H1 (cell line): ENCODE measurements at regions not wholly inside any gene's neighbourhood (a gene's known extent, or its start where the extent isn't known, plus 50 kb on each side); places are given as distances from the start of the nearest gene placed in this dataset.

Source experiments
- CTCF ChIA-PET: fragments of 300-600 bp; sonication (Branson Sonifier 250); formaldehyde crosslinking; loops from one replicate; lab custom pipeline; 2021; ENCODE audit not compliant: partially characterized antibody; lab: Charles Lee
- POLR2A ChIA-PET: fragments of 300-600 bp; sonication (Branson Sonifier 250); formaldehyde crosslinking; loops from one replicate; lab custom pipeline; 2021; ENCODE audit warnings: inconsistent platforms; ENCODE audit not compliant: partially characterized antibody; lab: Charles Lee
- DNase-seq, 2 experiments: peaks; one replicate each; pipeline versions ENCODE4 v3.0.0 to v3.0.0-alpha.2; 2010 to 2022; ENCODE audit warnings: low spot score in 2 of 2, low read depth in 1 of 2, mixed read lengths in 1 of 2
- FAIRE-seq: peaks from 2 replicates; lab custom pipeline; 2011; peaks lifted over from hg19 to GRCh38; lab: Jason Lieb, UNC
- H2AFZ ChIP-seq: 2 replicates; pipeline ENCODE4 v1.8.1; 2012; ENCODE audit warnings: low read length, inconsistent platforms
- H2AK5ac ChIP-seq: 2 replicates; pipeline ENCODE4 v1.6.1; 2013; ENCODE audit warnings: low read depth, low read length
- H2BK120ac ChIP-seq: replicated peaks from 2 replicates; pipeline ENCODE3; 2013; ENCODE audit warnings: low read depth, low read length, inconsistent platforms
- H2BK12ac ChIP-seq: 2 replicates; pipeline ENCODE4 v1.6.1; 2013; ENCODE audit warnings: low read depth, low read length
- H2BK15ac ChIP-seq: 2 replicates; pipeline ENCODE4 v1.6.1; 2013; ENCODE audit warnings: low read length
- H2BK20ac ChIP-seq: 2 replicates; pipeline ENCODE4 v1.6.1; 2013; ENCODE audit warnings: low read length
- H2BK5ac ChIP-seq: 2 replicates; pipeline ENCODE4 v1.6.1; 2013; ENCODE audit warnings: low read depth, low read length
- H3K14ac ChIP-seq: 2 replicates; pipeline ENCODE4 v1.6.1; 2013; ENCODE audit warnings: inconsistent platforms; ENCODE audit not compliant: insufficient read length
- H3K18ac ChIP-seq: 2 replicates; pipeline ENCODE4 v1.6.1; 2013; ENCODE audit warnings: low read length; ENCODE audit errors: extremely low read depth
- H3K23ac ChIP-seq: 2 replicates; pipeline ENCODE4 v1.6.1; 2013; ENCODE audit warnings: inconsistent platforms; ENCODE audit not compliant: insufficient read length
- H3K23me2 ChIP-seq: 2 replicates; pipeline ENCODE4 v1.6.1; 2013; ENCODE audit warnings: low read depth, low read length
- H3K27ac ChIP-seq: 2 replicates; pipeline ENCODE4 v1.6.1; 2011; ENCODE audit warnings: low read depth, low read length, inconsistent platforms
- H3K27me3 ChIP-seq, 4 experiments: replicated peaks in 1 of 4; 1 replicate in 1 of 4; 2 replicates in 3 of 4; pipeline versions ENCODE4 v1.6.1 to v1.8.1; 2011 to 2013; ENCODE audit warnings: low read length in 3 of 4, mild to moderate bottlenecking in 3 of 4, inconsistent platforms in 2 of 4, mixed read lengths in 2 of 4, moderate library complexity in 1 of 4; ENCODE audit not compliant: control insufficient read depth in 3 of 4, insufficient read depth in 3 of 4; ENCODE audit errors: extremely low read depth in 1 of 4
- H3K36me3 ChIP-seq, 4 experiments: 2 replicates each; pipeline versions ENCODE4 v1.6.1 to v1.8.1; 2011 to 2013; ENCODE audit warnings: mild to moderate bottlenecking in 4 of 4, low read length in 3 of 4, moderate library complexity in 2 of 4, control low read depth in 1 of 4, inconsistent platforms in 1 of 4; ENCODE audit not compliant: insufficient read depth in 4 of 4, control insufficient read depth in 2 of 4
- H3K4ac ChIP-seq: replicated peaks from 2 replicates; pipeline ENCODE3; 2013; ENCODE audit warnings: low read length, low read depth, mixed read lengths, inconsistent platforms; ENCODE audit not compliant: insufficient read length
- H3K4me1 ChIP-seq, 4 experiments: replicated peaks in 1 of 4; 1 replicate in 1 of 4; 2 replicates in 3 of 4; pipeline versions ENCODE4 v1.6.1 to v1.8.1; 2011 to 2013; ENCODE audit warnings: low read length in 3 of 4, inconsistent platforms in 2 of 4, mixed read lengths in 1 of 4; ENCODE audit not compliant: insufficient read depth in 4 of 4, control insufficient read depth in 3 of 4
- H3K4me2 ChIP-seq, 2 experiments: 2 replicates each; pipeline versions ENCODE4 v1.6.1 to v1.8.1; 2011 to 2013; ENCODE audit warnings: low read depth in 2 of 2, low read length in 2 of 2, control low read depth in 1 of 2, inconsistent platforms in 1 of 2, mild to moderate bottlenecking in 1 of 2; ENCODE audit not compliant: insufficient read depth in 1 of 2
- H3K4me3 ChIP-seq, 4 experiments: fragments of 200-600, 300-600 bp in 1 of 4; sonication (generic), shearing (Covaris generic), sonication (Bioruptor Twin) in 1 of 4; 2 replicates each; pipeline versions ENCODE4 v1.5.1 to v1.8.1; 2011 to 2016; ENCODE audit warnings: low read length in 4 of 4, low read depth in 3 of 4, control low read depth in 2 of 4, inconsistent platforms in 2 of 4, mild to moderate bottlenecking in 2 of 4, mixed read lengths in 1 of 4, moderate library complexity in 1 of 4; ENCODE audit not compliant: insufficient read depth in 2 of 4; ENCODE audit errors: extremely low read depth in 1 of 4
- H3K56ac ChIP-seq: replicated peaks from 2 replicates; pipeline ENCODE3; 2013; ENCODE audit warnings: low read depth, mild to moderate bottlenecking, mixed read lengths, low read length, inconsistent platforms; ENCODE audit not compliant: insufficient read length
- H3K79me1 ChIP-seq: 2 replicates; pipeline ENCODE4 v1.6.1; 2013; ENCODE audit warnings: low read depth, low read length, control low read depth
- H3K79me2 ChIP-seq, 2 experiments: 2 replicates each; pipeline versions ENCODE4 v1.6.1 to v1.8.1; 2012 to 2013; ENCODE audit warnings: low read length in 2 of 2, mild to moderate bottlenecking in 2 of 2, inconsistent platforms in 1 of 2; ENCODE audit not compliant: insufficient read depth in 2 of 2, control insufficient read depth in 1 of 2
- H3K9ac ChIP-seq, 4 experiments: replicated peaks in 1 of 4; 1 replicate in 1 of 4; 2 replicates in 3 of 4; pipeline versions ENCODE4 v1.6.1 to v1.8.1; 2011 to 2013; ENCODE audit warnings: low read depth in 3 of 4, low read length in 3 of 4, control low read depth in 2 of 4, mild to moderate bottlenecking in 2 of 4, moderate library complexity in 2 of 4, inconsistent platforms in 1 of 4; ENCODE audit errors: extremely low read depth in 1 of 4
- H3K9me3 ChIP-seq, 2 experiments: 2 replicates each; pipeline versions ENCODE4 v1.6.1 to v1.8.1; 2012 to 2013; ENCODE audit warnings: mild to moderate bottlenecking in 2 of 2, moderate library complexity in 2 of 2, control low read depth in 1 of 2, inconsistent platforms in 1 of 2, low read depth in 1 of 2, low read length in 1 of 2, mixed read lengths in 1 of 2; ENCODE audit not compliant: insufficient read depth in 2 of 2
- H4K20me1 ChIP-seq, 2 experiments: replicated peaks in 1 of 2; 2 replicates each; pipeline versions ENCODE3 to v1.8.1; 2011 to 2013; ENCODE audit warnings: inconsistent platforms in 2 of 2, low read length in 2 of 2, mild to moderate bottlenecking in 1 of 2; ENCODE audit not compliant: insufficient read depth in 2 of 2, control insufficient read depth in 1 of 2
- H4K5ac ChIP-seq: 2 replicates; pipeline ENCODE4 v1.6.1; 2013; ENCODE audit warnings: low read length, low read depth, mixed read lengths, inconsistent platforms; ENCODE audit not compliant: insufficient read length
- H4K8ac ChIP-seq: 2 replicates; pipeline ENCODE4 v1.8.0; 2013; ENCODE audit warnings: mild to moderate bottlenecking, moderate library complexity, low read length, inconsistent platforms; ENCODE audit not compliant: insufficient read depth; ENCODE audit errors: extremely low read depth
- H4K91ac ChIP-seq: replicated peaks from 2 replicates; pipeline ENCODE3; 2013; ENCODE audit warnings: low read length, mixed read lengths, inconsistent platforms; ENCODE audit not compliant: insufficient read length
- HDAC2 ChIP-seq, 2 experiments: fragments of 300-600 bp in 1 of 2; sonication (generic) in 1 of 2; IDR thresholded peaks; 2 replicates each; pipeline ENCODE4 v1.6.1; 2011 to 2012; ENCODE audit warnings: low read depth in 2 of 2, low read length in 2 of 2, mild to moderate bottlenecking in 2 of 2, moderate library complexity in 2 of 2, borderline replicate concordance in 1 of 2, inconsistent platforms in 1 of 2
- KDM1A ChIP-seq: fragments of 200-600, 300-600 bp; sonication (generic); IDR thresholded peaks from 2 replicates; pipeline ENCODE4 v1.7.1; 2016; ENCODE audit warnings: mild to moderate bottlenecking, low read length, borderline replicate concordance
- MAFK ChIP-seq: IDR thresholded peaks from 2 replicates; pipeline ENCODE4 v1.6.1; 2012; ENCODE audit warnings: low read depth, mild to moderate bottlenecking, improper control_type of control experiment, low read length
- RXRA ChIP-seq: IDR thresholded peaks from 2 replicates; pipeline ENCODE4 v1.6.1; 2011; ENCODE audit warnings: low read depth, mild to moderate bottlenecking, low read length, moderate library complexity; ENCODE audit not compliant: insufficient read depth
- whole genome bisulfite sequencing, 2 experiments: shearing (Covaris generic) in 1 of 2; methylation state at CpG; one replicate each; pipeline versions ENCODE4 v1.1.6 to v1.1.7; 2013 to 2015; ENCODE audit warnings: low lambda C conversion rate in 2 of 2, mixed read lengths in 2 of 2, inconsistent platforms in 1 of 2, low coverage in 1 of 2, missing lambda C conversion rate in 1 of 2; ENCODE audit not compliant: insufficient replicate concordance in 2 of 2, insufficient coverage in 1 of 2, insufficient read length in 1 of 2; ENCODE audit errors: extremely low coverage in 1 of 2, missing lambda C conversion rate in 1 of 2; 5-methylcytosine and 5-hydroxymethylcytosine counted together
- TF ChIP-seq, protein P1 (sequence below): IDR thresholded peaks from 2 replicates; pipeline ENCODE4 v1.6.1; 2011; ENCODE audit warnings: low read depth, mild to moderate bottlenecking, low read length; ENCODE audit not compliant: insufficient read depth

DNA sequence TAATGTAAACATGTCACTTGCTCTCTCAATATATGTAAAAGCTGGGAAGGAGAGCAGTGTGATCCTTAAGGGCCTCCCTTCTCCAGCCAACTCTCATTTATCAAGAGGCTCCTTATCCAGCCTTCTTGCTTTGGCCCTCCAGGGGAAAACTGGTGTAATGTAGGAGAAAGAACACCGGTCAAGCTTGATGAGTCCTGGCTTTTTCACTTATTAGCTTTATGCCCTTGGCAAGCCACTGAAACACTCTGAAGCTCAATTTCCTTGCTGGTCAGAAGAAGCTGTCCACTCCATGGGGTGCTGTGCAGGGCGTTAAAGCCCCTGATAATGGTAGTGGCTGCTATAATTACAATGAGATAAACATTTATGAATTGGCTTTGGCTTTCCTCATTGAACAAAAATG lies 251.2 kb upstream of the RBBP8 start:
- TF ChIP-seq KDM1A (no peak), MAFK (no peak), RXRA (no peak), HDAC2 (IDR thresholded peaks at IDR 0.05; ENCODE audit: borderline replicate concordance in 1 of 2, low read depth in 2 of 2, low read length in 2 of 2) (no peak)
- TF ChIP-seq, protein P1, sequence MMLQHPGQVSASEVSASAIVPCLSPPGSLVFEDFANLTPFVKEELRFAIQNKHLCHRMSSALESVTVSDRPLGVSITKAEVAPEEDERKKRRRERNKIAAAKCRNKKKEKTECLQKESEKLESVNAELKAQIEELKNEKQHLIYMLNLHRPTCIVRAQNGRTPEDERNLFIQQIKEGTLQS = no peak

More for the DNA sequence above, 251.2 kb upstream of the RBBP8 start:
- Histone ChIP-seq H3K79me2 (no peaks in the 10 kb centered on the region), H3K9ac (no peak overlapping the region), H4K20me1 (no peaks in the 10 kb centered on the region), H3K27ac (no peak overlapping the region), H3K23me2 (no peaks in the 10 kb centered on the region), H3K4me1 (no peaks in the 10 kb centered on the region), H2BK12ac (no peak overlapping the region), H2BK20ac (no peak overlapping the region), H2BK5ac (no peak overlapping the region), H3K14ac (no peak overlapping the region), H3K79me1 (no peaks in the 10 kb centered on the region), H3K4me2 (no peak overlapping the region), H2AFZ (no peak overlapping the region), H3K27me3 (no peaks in the 10 kb centered on the region), H4K5ac (no peak overlapping the region), H2AK5ac (no peak overlapping the region), H4K8ac (no peak overlapping the region), H3K18ac (no peak overlapping the region), H3K56ac (no peak overlapping the region), H3K9me3 (peaks cover 4 to 5% of the 10 kb centered on the region in 2 experiments; a peak in 2 of 4 replicates), H3K4ac (no peak overlapping the region), H4K91ac (no peak overlapping the region), H3K4me3 (no peak overlapping the region), H3K36me3 (no peaks in the 10 kb centered on the region; a peak in 1 of 8 replicates), H3K23ac (no peak overlapping the region), H2BK120ac (no peak overlapping the region), H2BK15ac (no peak overlapping the region)
- FAIRE-seq (no peak), DNase-seq (no peak)
- ChIA-PET POLR2A (no interaction called here), CTCF (no interaction called here)
- WGBS, 2 experiments = 45% methylated on average over 2 of the region's 2 CpGs; no CpG with 5 or more reads in 1 of the 2 experiments
